Motor neuron (in vitro differentiated cells): ENCODE measurements at regions not wholly inside any gene's neighbourhood (a gene's known extent, or its start where the extent isn't known, plus 50 kb on each side); places are given as distances from the start of the nearest gene placed in this dataset.

ENCODE experiments used
- ATAC-seq, 8 experiments: fragments of 200-7000 bp; cut with Tn5 transposase; replicated peaks in 6 of 8; 2 replicates each; pipeline ENCODE4 v1.8.0; 2021; ENCODE audit warnings: mild to moderate bottlenecking in 8 of 8, moderate library complexity in 8 of 8
- H3K27ac ChIP-seq, 2 donors: fragments of 250-450 bp; sonication (Bioruptor Pico); 2 replicates each; pipeline ENCODE4 v1.9.0; 2021; ENCODE audit warnings: antibody characterized with exemption in 2 of 2, mild to moderate bottlenecking in 2 of 2, moderate library complexity in 1 of 2
- H3K4me1 ChIP-seq, 2 donors: fragments of 250-450 bp; sonication (Bioruptor Pico); replicated peaks in 1 of 2; 2 replicates each; pipeline ENCODE4 v1.6.1; 2021; ENCODE audit warnings: antibody characterized with exemption in 2 of 2, mild to moderate bottlenecking in 2 of 2, moderate library complexity in 1 of 2
- H3K4me3 ChIP-seq, 5 donors: fragments of 250-450 bp; sonication (Bioruptor Pico); 2 replicates each; pipeline ENCODE4 v1.9.0; 2021; ENCODE audit warnings: antibody characterized with exemption in 5 of 5, mild to moderate bottlenecking in 5 of 5, moderate library complexity in 4 of 5
- WGBS, 10 experiments: fragments of 450-650 bp; shearing (Covaris generic); methylation state at CpG; one replicate each; pipeline ENCODE4 v1.0.0; 2022; 5-methylcytosine and 5-hydroxymethylcytosine counted together
- in situ Hi-C, 9 experiments: fragments of 400-800 bp; cut with MboI; loops; one replicate each; pipeline ENCODE4 v1.15.0; 2021; ENCODE audit warnings: low sequenced_read_pairs in 9 of 9, low pct_unique_long_range_greater_than_20kb in 2 of 9; ENCODE audit not compliant: unreplicated experiment in 9 of 9

- H3K4me3 ChIP-seq = no peak overlapping the region
Measured at GRCh38 chr19:53696951-53697350, 65.2 kb downstream of the DPRX start.

GRCh38 chr19:53703361-53703760 lies 71.6 kb downstream of the DPRX start:
- in situ Hi-C loops = no loop called here
- no peak for ATAC-seq
- Histone ChIP-seq H3K27ac (no peak overlapping the region), H3K4me1 (no peaks in the 10 kb centered on the region), H3K4me3 (no peak overlapping the region)
- WGBS, 10 experiments = 0 to 90% (median 64%) methylated on average over 1 to 5 of the region's 6 CpGs; no CpG with 5 or more reads in 2 of the 10 experiments

More at GRCh38 chr19:53696951-53697350, 65.2 kb downstream of the DPRX start:
- ATAC-seq = no peak
- 20 to 100% (median 70%) methylated on average over 1 to 6 of the region's 6 CpGs; no CpG with 5 or more reads in 3 of the 10 experiments for WGBS, 10 experiments
- in situ Hi-C loops = no loop called here
- Histone ChIP-seq H3K4me1 (no peaks in the 10 kb centered on the region), H3K27ac (no peak overlapping the region)

- 16 to 86% (median 61%) methylated on average over 2 to 8 of the region's 8 CpGs; no CpG with 5 or more reads in 2 of the 10 experiments for WGBS, 10 experiments
- in situ Hi-C loops = no loop called here
- no peak for ATAC-seq
- Histone ChIP-seq H3K4me1 (no peaks in the 10 kb centered on the region), H3K27ac (no peak overlapping the region), H3K4me3 (no peak overlapping the region)
Measured at GRCh38 chr19:53704011-53704410, 72.2 kb downstream of the DPRX start.

GRCh38 chr19:53707278-53707677 lies 75.5 kb downstream of the DPRX start:
- in situ Hi-C loops = no loop called here
- 0 to 70% (median 36%) methylated on average over 1 to 4 of the region's 4 CpGs for WGBS, 10 experiments
- H3K4me1 ChIP-seq = no peaks in the 10 kb centered on the region
- no peak overlapping the region for H3K27ac ChIP-seq
- ATAC-seq = no peak
- H3K4me3 ChIP-seq = no peak overlapping the region

GRCh38 chr19:53730391-53730790 lies 93.7 kb downstream of the NLRP12 start:
- ATAC-seq = no peak
- Histone ChIP-seq H3K4me3 (no peak overlapping the region), H3K4me1 (no peaks in the 10 kb centered on the region), H3K27ac (no peak overlapping the region)
- 50 to 87% (median 74%) methylated on average over 1 to 6 of the region's 8 CpGs; no CpG with 5 or more reads in 5 of the 10 experiments for WGBS, 10 experiments
- in situ Hi-C loops = loop anchor here in 1 of 9 experiments (25.0 kb wide), 1 partner anchor 293 kb away; the partner anchor contains the start of gene ZNF761
